HG02759 (cell line): ENCODE measurements at regions not wholly inside any gene's neighbourhood (a gene's known extent, or its start where the extent isn't known, plus 50 kb on each side); places are given as distances from the start of the nearest gene placed in this dataset.

Source experiments
- ATAC-seq: cut with Tn5 transposase; IDR thresholded peaks from one replicate; pipeline ENCODE4 v1.9.1; 2021; ENCODE audit warnings: mild to moderate bottlenecking, moderate library complexity; ENCODE audit not compliant: unreplicated experiment

DNA sequence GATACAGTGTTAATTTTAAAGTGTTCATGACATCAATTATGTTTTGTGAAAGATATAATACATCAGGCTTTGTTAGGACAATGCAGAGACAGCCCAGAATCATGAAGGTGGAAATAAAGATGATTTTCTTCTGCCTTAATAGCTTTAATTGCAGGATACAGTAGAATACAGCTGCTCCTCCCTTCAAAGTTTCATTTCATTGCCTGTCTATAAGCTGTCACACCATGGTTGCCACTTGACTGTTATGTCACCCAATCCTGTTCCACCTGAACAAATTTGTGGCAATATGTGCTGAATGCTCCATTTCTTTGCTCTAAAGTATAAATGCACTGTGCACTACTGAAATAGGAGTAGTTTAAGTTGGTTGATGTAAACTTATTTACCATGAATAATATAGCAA lies 537.8 kb upstream of the ROBO2 start:
- no peak for ATAC-seq

DNA sequence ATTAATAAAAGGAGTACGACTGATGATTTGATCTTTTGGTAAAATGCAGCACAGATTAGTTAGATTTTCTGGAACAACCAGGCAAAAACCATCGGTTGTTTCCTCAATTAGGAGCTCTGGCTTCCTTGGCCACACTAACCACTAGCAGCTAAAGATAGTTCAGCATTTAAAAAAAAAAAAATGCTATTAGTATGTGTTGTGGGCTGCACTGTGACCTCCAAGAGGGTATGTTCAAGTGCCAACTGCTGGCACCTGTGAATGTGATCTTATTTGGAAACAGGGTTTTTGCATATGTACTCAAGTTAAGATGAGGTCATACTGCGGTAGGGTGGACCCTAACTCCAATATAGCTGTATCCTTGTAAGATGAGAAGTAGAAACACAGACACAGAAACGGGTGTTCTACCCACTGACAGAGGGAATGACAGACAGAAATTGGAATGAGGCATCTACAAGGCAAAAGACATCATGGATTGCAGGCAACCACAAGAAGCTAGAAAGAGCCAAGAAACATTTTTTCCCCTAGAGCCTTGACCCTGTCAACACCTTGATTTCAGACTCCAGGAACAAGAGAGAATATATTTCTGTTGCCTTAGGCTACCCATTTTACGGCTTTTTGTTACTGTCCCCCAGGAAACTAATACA lies 534.6 kb upstream of the ROBO2 start:
- no peak for ATAC-seq

DNA sequence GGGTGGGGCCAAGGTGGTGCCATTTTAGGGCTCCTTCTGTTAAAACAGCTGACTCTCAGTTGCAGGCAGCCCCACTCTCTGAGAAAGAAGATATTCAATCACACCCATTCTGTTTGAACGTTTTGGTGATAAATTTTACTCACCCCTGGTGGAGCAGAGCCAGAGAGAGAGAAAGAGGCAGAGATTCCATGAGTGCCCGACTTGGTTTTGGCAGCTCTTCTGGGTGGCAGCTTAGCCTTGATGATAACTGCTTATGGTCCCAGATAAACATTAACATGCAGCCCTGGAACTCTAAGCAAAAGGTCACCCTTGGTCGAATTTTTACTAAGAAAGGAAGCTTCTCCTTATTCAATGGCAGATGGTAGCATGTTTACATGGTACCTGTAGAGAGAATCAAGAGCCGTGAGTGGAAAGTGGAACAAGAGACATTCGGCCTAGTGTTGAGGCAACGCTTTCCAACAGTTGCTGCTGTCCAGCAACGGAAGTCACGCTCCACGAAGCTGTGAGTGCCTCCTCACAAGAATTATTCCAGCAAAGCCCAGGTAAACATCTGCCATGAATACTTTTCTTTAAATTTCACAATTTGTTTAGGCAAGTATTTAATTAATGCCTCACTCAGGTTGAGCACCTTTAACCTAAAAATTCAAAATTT lies 530.6 kb upstream of the ROBO2 start:
- ATAC-seq = no peak

DNA sequence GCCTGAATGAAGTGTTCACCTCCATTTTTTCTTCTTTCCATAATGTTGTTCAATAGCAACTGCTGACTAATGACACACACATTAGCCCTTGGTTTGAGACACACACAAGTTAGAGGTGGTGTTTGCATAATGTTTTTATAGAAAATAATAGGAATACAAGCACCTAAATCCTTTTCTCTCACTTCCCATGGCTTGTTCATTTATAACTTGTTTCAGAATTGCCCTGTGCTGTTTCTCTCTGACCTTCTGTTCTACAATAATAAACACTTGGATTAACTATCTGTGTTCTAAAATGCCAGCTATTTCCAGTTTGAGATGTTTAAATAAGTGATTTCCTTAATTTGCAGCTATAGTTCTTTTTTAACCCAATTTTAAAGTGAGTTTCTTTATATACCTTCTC lies 525.1 kb upstream of the ROBO2 start:
- no peak for ATAC-seq

DNA sequence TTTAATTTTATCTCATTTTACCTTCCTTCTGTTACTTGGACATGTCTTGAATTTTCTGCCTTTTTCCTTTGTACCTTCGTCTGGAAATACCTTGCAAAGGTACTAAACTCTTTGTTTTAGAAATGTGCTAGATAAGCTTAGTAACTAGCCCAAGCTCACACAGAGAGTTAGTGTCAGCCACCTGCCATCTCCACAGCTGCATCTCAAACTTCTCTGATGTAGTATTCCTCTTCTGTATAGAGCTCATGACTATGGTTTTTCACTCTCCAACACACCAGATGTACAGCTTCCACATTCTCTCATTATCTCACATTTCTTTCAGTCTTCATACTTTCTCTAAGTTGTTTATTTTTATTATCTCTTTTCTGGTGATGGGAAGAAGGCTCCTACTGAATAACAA lies 516.6 kb upstream of the ROBO2 start:
- ATAC-seq = no peak

DNA sequence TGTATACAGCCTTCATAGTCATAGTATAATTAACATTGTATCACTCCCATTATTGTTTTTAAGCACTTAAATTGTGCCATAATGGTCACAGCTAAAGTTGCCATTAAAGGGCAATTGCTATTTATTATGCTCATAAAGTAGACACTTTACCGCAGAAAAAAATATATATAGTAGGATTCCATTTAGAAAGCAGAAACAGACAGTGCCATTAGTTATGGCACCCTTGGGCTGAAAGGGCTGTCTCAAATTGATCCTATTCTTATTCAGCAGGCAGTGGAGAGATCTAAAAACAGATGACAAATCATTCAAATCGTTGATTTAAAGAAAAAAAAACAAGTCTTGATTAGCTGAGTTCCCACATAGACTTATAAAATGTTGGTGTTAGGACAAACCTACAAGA lies 514.2 kb upstream of the ROBO2 start:
- ATAC-seq = no peak

DNA sequence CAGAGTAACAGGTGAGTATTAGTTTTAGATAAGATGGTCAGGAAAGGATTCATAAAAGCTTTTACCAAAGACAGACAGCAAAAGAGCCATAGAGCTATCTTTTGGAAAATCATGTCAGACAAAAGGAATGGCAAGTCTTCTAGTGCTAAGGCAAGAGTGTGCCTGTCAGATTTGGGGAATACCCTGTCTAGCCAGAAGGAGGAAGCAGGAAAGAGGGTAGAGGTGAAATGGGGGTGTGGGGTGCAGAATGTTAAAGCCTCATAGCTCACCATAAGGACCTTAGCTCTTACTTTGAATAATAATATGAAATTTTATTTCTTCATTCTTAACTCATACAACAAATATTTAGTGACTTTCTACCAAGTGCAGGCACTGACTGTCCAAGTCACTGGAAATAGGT lies 512.1 kb upstream of the ROBO2 start:
- no peak for ATAC-seq

DNA sequence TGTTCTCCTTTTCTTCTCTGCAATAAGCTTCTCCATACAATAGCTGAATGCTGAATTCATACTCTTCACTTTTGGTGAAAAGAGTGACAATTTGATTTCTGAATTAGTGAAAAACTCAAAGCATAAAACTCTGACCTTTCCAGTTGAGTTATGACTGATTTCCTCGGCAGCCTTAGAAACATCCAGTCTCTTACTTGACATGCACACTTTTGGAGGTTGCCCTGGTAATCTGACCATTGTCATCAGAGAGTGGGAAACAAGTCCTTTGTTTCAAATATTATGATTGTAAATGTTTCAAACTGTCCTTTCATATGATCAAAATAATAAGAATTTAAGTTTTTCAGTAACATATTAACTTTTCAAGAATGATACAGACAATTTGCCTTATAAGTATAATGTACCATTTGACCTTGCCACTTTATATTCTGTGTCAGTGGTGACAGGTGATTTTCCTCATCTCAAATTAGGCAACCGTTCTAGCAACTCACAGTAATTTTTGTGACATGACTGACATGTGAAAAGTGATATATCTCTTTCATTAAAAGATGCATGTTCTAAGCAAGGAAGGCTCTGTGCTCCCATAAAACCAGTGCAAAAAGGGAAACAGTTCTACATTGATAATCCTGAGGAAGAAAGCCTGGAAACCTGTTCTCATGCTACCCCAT lies 507.6 kb upstream of the ROBO2 start:
- ATAC-seq = no peak

DNA sequence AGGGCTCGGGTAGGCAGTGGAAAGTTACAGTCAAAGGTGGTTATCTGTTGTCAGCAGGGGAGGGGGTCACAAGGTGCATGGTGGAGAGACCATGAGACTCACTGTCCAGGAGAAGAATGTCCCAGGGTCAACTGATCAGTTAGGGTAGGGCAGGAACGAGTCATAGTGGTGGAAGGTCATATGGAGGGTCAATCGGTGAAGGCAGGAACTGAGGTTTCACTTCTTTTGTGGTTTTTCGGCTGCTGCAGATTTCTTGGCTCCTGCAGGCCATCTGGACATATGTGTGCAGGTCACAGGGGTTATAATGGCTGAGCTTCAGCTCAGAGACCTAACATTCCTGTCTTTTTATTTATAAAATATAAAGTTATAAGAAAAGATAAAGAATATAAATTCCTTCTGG lies 506.2 kb upstream of the ROBO2 start:
- peak; percentile 47 for ATAC-seq

DNA sequence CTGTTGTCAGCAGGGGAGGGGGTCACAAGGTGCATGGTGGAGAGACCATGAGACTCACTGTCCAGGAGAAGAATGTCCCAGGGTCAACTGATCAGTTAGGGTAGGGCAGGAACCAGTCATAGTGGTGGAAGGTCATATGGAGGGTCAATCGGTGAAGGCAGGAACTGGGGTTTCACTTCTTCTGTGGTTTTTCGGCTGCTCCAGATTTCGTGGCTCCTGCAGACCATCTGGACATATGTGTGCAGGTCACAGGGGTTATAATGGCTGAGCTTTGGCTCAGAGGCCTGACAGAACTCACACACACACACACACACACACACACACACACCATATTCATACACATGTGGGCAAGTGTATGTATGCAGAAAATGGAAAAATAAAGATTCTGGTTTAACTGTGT lies 502.0 kb upstream of the ROBO2 start:
- ATAC-seq = peak; percentile 53

DNA sequence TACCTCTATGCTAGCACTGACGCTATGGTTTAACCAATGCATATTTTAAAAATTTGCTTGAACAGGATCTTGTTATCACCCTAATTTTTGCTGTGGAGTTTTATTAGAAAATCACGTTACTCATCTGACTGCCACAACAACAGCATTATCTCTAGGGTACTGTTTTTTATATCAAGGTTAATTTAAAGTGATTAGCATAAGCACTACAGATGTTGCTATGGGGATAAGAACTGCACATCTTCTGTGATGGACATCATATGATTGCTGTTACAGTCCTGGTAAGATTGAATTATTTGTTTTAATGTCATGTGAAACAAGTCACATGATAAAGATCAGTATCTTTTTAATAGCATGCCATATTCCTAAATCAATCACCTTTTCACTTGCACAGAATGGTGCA lies 492.2 kb upstream of the ROBO2 start:
- ATAC-seq = no peak

DNA sequence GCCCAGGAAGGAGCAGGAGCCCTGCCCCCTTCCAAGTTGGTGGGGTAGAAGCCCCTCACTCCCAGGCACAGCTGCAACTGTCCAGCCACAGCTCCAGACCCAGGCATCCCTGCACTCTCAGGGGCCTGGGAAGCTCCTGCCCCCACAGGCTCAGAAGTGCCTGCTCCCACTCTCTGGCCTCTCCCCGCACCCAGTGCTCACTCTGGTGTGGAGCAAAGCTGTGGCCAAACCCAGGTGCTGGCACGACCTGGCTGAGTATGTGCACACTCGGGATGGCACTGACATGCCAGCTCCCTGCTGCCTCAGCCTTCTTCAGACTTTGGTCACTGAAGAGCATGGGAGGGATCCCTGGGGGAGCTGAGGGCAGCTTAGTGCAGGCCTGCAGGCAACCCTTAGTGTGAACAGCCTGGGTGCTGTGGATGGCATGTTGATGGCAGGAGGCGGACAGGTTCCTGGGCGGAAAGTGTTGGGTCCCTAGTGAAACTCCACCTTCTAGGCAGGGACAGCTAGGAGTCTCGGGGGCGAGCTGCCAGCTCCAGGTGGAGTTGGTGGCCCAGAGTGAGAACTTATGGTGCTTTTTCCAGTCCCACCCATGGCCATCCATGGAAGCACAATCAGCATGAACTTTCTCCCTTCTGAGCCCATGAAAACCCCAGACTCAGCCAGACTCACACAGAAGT lies 489.2 kb upstream of the ROBO2 start:
- ATAC-seq = no peak

DNA sequence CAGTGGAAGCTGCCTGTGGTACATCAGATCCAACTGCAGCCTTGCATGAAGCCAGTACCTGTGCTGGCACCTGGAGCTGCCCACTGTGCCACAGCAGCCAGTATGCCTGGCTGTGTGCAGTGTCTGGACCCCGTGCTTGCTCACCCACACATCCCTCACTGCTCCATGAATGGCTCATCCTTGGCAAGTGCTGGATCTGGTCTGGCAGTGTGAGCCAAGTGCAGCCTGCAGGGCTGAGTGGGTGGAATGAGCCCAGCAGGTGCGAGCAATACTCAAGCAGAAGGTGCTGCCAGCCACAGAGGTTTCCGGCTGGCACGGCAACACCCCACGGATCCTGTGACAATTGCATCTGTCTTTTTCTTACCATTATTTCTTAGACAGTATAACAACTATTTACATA lies 488.2 kb upstream of the ROBO2 start:
- ATAC-seq = no peak

DNA sequence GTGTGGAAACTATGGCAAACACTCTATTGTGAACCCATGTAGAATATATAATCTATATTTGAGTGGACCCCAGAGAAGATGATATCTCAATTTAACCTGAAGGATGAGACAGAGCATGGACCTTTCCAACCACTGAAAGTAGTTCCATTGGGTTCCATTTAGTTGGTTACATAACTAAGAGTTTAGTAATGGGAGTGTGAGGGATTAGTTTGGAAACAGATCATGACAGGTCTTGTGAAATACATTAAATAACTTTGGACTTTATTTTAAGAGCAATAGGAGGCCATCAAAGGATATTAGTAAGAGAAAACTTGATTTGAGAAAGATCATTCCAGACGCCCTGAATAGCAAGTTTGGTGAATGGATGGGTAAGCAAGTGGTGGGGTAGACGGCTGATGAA lies 487.2 kb upstream of the ROBO2 start:
- ATAC-seq = no peak

DNA sequence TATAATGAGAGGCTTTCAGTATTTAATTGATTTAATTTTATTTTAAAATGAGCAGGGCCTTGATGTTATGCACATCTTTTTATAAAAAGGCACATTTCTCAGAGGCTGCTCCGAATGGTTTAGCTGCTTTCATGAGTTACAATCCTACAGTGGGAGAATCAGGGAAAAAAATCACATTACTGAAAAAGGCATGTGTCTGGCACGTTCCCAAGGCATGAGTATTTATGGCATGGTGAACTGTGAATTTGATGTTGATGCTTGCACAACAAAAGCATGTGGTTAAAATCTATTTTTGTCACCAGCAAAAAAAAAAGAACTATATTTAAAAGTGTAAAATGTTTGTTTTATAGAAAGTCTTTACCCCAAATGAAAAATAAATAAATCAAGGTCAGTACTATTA lies 485.2 kb upstream of the ROBO2 start:
- ATAC-seq = no peak

DNA sequence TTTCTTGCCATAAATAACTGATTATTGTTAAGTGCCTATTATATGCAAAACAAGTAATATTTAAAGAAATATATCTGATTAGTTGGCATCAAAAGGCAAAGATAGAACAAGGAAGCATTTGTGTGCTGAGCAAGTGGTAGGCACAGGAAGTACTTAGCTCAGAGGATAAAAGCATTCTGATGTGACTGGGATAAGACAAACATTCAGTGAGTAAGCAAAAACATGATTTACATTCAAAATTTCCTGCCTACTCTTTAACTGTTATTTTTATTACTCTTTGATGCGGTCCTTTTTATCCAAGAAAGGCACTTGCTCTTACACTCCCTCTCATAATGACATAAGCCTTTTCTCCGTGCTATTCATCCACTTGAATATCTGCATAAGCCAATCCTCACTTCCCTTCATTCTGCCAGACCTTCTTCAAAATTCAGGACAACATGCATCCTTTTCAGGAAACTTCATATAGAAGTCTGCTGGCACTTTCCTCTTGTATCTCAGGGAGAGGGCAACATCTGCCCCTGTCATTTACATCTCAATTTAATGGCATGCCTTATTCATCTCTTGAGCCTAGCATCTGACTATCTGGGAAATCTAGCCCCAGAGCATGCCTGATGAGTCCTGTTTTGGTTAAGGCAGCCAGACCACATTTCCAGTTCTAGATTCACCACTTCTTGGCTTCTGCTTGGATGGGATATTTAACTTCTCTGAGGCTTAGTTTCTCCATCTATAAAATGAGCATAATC lies 478.2 kb upstream of the ROBO2 start:
- no peak for ATAC-seq

DNA sequence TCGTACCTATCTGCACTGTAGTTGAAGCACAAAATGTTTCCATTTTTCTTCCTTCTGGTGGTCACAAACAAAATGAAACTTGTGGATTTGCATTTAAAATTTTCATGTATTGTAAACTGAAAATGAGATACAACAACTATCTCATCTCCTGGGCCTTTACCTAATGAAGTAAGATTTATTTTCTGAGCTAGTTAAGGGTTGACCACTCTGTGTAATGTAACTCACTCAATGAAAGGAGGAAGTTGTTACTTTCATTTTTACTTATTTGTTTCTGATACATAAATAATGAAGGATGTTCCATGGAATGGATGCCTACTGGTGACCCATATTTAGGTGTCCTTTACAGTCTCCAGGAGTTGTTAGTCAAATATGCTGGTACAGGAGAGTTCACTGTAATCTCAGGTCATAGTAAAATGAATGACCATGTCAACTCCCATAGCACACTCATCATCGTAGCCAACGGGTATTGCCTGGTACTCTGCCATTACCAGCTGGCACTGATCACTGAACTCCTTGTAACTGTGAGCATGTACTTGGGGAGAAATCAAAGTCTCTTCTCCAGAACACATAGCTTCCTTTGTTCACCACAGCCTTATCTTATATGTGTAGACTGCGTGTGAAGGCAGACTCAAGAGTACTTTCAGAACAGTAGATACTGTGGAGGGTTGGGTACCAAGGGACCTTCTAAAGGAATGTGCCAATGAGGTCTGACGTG lies 474.2 kb upstream of the ROBO2 start:
- no peak for ATAC-seq

DNA sequence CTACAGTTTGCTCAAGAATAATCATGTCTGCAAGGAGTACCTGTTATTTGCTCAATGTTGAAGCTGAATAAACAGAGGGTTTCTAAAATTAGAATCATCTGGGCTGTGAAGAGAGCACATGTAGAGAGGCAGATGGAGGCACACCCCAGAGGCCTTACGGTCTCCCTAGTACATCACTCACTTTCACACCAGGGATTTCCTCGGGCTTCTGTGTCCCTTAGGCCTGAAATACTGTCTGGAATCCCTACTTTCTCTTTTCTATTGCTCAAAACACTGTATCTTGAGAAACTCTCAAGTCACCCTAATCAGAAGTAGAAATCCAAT lies 473.7 kb upstream of the ROBO2 start:
- no peak for ATAC-seq

DNA sequence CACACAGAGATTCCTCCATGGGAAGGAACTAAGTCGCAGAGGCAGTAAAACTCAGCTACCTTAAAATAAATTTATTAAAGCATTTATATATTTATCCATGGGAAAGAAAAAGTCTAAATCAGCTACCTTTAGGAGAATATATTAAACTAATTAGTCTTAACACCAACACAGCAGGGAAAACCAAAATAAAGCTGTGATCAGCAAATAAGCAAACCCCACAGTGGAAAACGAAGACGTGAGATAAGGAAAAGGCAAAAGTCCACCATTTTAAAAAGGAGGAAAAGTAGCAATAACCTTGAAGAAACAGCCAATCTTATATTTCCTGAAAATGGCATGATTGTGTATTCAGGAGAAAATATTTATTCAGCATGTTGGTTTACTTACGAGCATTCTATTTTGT lies 473.0 kb upstream of the ROBO2 start:
- no peak for ATAC-seq

DNA sequence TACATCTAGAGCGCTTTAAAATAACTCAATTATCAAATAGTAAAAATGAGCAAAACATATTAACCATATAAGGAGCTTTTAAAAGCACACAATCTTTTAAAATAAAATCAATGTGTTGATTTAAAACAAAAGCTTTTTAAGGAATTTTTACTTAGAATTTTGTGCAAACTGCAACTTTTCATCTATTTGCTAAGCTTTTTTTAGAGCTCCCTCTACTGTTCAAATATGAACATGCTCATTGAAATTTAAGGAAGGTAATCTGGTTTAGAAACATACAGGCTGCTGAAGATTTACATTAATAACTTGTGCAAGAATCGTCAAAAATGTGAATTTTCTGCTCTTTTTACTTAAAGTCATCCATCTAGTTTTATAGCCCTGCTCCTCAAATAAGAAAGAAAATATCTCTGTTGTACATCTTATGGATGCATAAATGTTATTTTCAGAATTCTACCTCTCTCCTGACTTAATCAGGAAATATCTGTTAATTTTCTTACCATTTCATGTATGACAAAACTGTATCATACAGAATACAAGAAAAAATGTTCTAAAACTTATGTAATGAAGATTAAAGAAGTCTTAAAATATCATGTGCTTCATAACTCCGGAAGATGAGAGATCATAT lies 469.4 kb upstream of the ROBO2 start:
- no peak for ATAC-seq
